ENCODE measurements at regions not wholly inside any gene's neighbourhood (a gene's known extent, or its start where the extent isn't known, plus 50 kb on each side); places are given as distances from the start of the nearest gene placed in this dataset.
"Not testable (repeated sequence)": the region's sequence is repeated elsewhere in the genome, so short reads cannot be mapped to it uniquely, and the experiment has no call there.

DNA sequence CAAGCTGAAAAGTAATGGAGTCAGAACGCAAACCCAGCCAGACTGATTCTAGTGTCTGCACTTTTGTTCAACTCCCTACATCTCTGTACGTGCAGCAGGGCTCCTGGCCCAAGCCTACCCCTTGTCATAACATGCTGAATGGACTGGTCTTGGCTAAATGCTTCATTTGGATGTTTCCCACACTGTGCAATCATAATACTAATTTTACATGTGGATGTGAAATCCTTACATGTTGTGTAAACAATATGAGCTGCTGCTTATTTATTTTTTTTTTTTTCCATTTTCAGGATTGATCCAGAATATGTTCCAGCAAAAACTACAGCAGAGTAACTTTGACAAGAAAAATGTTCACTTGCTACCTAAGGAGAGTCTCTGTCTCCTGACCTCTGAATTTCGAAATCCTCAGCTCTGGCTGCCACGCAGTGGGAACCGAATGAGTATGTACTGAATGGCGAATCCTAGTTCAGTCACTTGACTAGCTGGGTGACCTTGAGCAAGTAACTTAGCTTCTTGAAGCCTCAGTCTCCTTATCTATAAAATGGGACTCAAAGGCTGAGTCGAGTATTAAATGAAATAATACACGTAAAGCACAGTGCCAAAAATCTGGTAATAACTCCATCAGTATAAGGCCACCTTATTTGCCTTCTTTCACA, 133.4 kb downstream of the EHF start:
- DNase-seq (ENCODE audit: low spot score): no peak

- no peak for DNase-seq (ENCODE audit: low spot score)
Measured at GRCh38 chr11:34750692-34751405, 130.0 kb downstream of the EHF start.

DNA sequence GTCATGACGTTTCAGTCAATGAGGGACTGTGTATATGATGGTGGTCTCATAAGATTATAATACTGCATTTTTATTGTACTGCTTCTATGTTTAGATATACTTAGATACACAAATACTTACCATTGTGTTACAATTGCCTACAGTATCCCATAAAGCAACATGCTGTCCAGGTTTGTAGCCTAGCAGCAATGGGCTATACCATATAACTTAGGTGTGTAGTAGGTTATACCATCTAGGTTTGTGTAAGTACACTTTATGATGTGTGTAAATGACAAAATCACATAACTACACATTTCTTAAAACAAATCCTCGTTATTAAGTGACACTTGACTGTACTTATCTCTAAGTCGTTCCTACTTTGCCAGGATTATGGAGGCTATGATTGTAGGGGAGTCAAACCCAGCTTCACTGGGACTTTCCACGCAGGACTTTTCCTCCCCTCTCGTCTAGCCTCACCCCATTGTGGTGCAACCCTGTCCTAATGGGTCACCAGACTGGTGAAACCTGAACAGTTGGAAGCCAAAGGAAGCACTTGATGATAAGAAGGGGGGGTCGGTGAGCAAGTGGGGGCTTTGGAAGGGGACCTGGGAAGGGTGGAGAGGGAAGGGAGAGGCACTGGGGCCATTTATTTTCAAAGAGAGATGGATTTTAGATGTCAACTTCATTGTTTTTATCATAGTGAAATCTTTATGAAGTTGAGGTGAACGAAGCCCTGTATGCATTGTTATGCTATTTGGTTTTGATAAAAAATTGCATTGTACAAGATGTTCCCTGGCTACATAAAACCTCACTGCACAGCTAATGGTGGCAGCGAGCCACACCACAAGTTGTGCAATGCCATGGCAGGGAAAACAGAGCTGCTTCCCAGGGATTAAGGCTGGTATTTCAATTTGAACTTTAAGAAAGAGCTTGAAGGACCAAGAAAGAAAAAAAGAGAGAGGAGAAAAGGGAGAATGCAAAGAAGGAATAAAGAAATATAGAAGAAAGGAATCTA, 129.1 kb downstream of the EHF start:
- no peak for DNase-seq (ENCODE audit: low spot score)

DNA sequence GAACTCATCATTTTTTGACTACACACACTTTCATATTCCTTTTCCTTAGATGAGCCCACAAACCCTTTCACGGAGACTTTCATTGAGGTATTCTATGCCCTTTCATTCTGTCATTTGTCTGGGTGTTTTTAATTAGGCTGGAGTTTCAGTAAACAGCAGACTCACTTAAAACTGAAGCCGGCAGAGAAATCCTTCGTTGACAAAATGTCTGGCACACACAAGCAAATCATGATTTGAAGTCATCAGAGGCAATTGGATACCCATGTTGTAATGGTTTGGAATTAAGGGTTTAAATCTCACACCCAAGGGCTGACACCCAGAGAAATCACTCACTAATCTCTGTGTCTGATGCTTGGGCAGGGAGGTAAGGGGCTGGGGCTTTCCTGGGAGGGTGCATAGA, 127.1 kb downstream of the EHF start:
- no peak for DNase-seq (ENCODE audit: low spot score)

DNA sequence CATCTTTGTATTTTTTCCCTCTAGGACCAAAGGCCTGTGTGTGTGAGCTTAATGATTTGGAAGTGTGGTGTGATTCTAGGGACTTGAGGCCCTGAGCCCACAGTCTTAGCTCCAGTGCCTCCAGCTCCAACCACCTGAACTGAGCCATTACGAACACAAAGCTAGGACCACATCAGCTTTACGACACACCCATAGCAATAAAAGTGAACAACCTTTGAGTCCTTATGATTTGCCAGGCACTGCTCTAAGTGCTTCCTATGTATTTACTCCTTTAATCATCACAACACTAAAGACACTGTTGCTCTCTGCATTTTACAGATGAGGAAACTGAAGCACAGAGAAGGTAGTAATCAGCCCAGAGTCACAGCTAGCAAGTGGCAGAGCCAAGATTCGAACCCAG, 126.4 kb downstream of the EHF start:
- DNase-seq (ENCODE audit: low spot score): no peak

GRCh38 chr11:34745195-34745594, 124.3 kb downstream of the EHF start:
- DNase-seq (ENCODE audit: low spot score): no peak

DNA sequence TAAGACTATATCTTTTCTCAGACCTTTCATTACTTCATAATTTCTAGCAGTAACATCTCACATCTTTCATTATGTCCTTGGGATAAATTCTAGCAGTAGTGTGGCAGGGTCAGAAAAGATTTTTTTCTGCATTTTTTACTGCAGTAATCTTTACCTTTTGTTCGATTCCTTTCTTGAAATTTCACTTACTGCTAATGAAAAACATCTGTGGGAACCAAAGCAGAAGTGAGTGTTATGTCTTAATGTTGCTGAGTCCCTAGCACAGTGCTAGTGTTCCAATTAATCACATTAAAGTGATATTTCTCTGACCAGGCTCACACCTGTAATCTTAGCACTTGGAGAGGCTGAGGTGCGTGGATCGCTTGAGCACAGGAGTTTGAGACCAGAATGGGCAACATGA, 123.6 kb downstream of the EHF start:
- DNase-seq (ENCODE audit: low spot score): no peak

DNA sequence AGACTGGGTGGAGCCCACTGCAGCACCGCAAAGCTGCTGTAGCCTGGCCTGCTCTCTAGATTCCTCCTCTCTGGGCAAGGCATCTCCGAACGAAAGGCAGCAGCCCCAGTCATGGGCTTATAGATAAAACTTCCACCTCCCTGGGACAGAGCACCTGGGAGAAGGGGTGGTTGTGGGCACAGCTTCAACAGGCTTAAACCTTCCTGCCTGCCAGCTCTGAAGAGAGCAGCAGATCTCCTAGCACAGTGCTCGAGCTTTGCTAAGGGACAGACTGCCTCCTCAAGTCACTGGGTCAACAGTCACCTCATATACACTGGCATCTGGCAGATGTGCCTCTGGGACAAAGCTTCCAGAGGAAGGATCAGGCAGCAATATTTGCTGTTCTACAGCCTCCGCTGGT, 117.3 kb downstream of the EHF start:
- DNase-seq (ENCODE audit: low spot score): no peak

GRCh38 chr11:34732831-34733230, 111.9 kb downstream of the EHF start:
- DNase-seq (ENCODE audit: low spot score): no peak

GRCh38 chr11:34731603-34732002, 110.7 kb downstream of the EHF start:
- DNase-seq (ENCODE audit: low spot score): peak; percentile 14

DNA sequence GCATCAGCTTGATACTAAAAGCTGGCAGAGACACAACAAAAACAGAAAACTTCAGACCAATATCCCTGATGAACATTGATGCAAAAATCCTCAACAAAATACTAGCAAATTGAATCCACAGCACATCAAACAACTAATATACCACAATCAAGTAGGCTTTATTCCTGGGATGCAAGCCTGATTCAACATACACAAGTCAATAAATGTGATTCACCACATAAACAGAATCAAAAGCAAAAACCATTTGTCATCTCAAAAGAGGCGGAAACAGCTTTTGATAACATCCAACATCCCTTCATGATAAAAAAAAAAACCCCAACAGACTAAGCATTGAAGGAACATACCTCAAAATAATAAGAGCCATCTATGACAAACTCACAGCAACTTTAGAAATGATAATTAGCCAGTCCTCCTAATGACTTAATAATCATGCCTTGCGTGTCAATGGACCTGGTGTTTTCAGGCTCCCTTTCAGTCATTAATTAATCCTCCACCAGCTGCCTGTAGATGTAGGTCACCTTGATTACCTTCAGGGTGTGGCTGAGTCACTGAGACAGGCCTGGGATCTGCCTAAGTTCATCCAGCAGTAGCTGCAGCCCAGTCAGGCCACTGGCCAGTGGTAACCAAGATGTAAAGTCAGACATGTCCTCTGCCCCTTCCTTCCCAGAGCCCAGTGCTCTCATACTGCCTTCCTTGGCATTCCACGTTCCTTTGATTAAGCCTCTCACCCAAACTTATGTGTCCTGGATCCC, 109.8 kb downstream of the EHF start:
- peak; percentile 62 for DNase-seq (ENCODE audit: low spot score)

GRCh38 chr11:34728609-34729008, 107.7 kb downstream of the EHF start:
- no peak for DNase-seq (ENCODE audit: low spot score)

- no peak for DNase-seq (ENCODE audit: low spot score)
Measured at GRCh38 chr11:34727228-34727737, 106.4 kb downstream of the EHF start.

- no peak for DNase-seq (ENCODE audit: low spot score)
Measured at GRCh38 chr11:34724973-34725372, 104.1 kb downstream of the EHF start.

- DNase-seq (ENCODE audit: low spot score): no peak
Measured at GRCh38 chr11:34721646-34722045, 100.8 kb downstream of the EHF start.

GRCh38 chr11:34719303-34719848, 98.5 kb downstream of the EHF start:
- DNase-seq (ENCODE audit: low spot score): peak; percentile 5

DNA sequence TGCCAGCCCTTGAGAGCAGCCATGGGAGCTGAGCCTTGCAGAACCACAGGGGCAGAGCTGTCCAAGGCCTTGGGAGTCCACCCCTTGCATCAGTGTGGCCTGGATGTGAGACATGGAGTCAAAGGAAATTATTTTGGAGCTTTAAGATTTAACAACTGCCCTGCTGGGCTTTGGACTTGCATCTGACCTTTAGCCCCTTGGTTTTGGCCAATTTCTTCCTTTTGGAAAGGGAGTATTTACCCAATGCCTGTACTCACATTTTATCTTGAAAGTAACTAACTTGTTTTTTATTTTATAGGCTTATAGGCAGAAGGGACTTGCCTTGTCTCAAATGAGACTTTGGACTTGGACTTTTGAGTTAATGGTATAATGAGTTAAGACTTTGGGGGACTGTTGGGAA, 92.7 kb downstream of the EHF start:
- not testable (repeated sequence) for DNase-seq (ENCODE audit: low spot score)
